Stimulated activated CD8-positive, alpha-beta memory T cell treated with anti-CD3 and anti-CD28 coated beads, Interleukin-15, amount 100 ng/mL, for 48 hours (primary cell): ENCODE measurements at regions not wholly inside any gene's neighbourhood (a gene's known extent, or its start where the extent isn't known, plus 50 kb on each side); places are given as distances from the start of the nearest gene placed in this dataset.

Experiments used
- DNase-seq, 2 donors: peaks; one replicate each; pipeline ENCODE4 v3.0.0-alpha.2; 2020; ENCODE audit warnings: low read depth in 2 of 2

- DNase-seq = no peak
Observed at GRCh38 chr1:4877426-4877825, 223.0 kb downstream of the AJAP1 start.

DNA sequence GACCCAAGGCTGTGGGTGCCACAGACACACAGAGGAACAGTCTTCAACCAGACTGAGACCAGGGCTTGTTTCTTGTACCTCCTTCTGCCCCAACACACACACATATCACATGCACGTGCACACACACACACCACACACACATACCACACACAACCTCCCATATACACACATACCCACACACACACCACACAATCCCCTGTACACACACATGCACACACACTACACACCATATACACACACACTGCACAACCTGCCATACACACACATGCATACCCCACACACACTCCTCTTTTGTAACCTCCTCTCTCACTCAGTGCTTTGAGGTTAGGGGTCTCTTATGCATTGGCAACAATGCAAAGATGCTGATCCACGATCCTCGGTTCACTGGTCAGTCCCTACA lies 217.0 kb downstream of the AJAP1 start:
- no peak for DNase-seq

GRCh38 chr1:4868521-4868920 lies 214.1 kb downstream of the AJAP1 start:
- DNase-seq = no peak

- DNase-seq = no peak
Observed at GRCh38 chr1:4856396-4856795, 202.0 kb downstream of the AJAP1 start.

DNA sequence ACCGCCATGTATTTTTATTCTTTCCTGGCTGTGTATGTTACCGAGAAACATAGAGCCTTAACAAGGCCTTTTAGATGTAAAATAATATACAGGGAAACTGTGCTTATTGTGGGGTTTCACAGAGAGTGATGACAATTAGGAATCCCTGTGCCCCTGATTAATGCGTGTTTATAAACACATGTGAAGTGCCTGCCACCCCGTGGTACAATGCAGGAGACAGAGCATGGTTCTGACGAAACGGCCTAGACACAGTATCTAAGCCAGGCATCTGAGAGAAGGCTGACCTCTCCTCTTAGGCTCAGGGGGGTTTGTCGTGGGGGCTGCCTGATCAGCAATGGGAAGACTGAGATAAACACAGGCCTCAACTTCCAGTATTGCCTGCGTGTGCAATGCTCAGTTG lies 200.0 kb downstream of the AJAP1 start:
- no peak for DNase-seq

DNA sequence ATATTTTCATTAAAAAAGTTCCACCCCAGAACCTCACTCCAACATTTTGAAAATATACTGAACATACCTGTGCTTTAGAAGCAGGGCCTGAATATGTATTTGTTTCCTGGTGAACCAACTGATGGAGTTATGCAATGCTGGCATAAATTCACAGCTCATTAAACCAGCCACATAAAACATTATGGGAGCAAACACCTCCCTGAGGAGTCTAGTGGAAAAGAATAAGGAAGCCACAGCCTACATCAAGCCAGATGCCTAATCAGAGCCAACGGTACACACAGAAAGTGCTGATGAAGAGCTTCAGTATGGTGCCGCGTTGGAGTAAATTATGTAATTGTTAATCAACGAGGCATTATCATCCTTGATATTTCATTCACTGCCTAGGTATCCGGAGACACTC lies 199.5 kb downstream of the AJAP1 start:
- no peak for DNase-seq

DNA sequence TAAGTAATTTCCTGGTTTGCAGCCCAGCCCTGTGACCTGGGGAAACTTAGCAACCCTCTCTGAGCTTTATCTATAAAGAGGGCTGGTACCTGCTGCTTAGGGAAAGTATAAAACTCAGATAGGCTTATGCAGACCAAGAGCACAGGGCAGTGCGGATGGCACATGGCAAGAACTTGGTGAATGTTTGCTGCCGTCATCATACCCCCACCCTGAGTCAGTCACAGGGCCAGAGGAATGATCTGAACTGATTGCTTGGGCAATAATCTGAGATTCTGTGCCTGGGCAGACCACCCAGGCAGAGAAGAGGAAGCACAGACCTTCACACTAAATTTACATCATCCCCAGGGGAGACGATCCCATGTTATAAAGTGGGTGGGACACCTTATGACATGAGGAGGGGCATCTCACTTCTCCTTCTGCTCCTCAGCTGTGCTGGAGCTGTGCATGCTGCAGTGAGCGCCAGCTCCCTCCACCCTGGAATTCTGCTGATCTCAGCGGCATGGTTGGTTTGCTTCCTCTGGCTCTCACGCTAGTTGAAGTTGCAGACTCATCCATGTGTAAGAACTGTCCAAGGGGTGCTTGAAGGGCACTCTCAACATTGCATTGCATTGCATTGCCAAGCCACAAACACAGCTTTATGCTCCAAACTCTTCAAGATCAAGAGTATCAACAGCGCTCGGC lies 197.1 kb downstream of the AJAP1 start:
- DNase-seq = no peak

DNA sequence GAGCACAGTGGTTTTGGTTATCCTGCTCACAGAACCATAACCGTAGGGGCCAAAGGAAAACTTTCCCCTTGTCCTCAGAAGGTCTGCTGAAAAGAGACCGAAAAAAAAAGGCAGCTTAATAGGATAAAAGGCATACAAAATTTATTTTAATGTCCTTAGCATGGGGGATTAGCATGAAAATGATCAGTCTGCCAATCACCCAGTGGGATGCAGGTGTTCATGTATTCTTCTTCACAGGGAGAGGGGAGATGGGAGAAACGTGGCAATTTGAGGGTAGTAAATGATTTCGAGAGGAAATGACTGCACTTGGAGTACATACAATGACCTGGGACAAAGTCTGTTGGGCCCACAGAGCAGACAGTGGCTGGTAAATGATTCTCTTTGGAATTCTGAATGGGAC lies 194.0 kb downstream of the AJAP1 start:
- no peak for DNase-seq

- no peak for DNase-seq
Observed at GRCh38 chr1:4847711-4848110, 193.3 kb downstream of the AJAP1 start.
